KMS-11 (cell line): ENCODE measurements at regions not wholly inside any gene's neighbourhood (a gene's known extent, or its start where the extent isn't known, plus 50 kb on each side); places are given as distances from the start of the nearest gene placed in this dataset.

Experiments
- H2AFZ ChIP-seq: fragments of 200-600 bp; sonication (generic); 2 replicates; pipeline ENCODE4 v1.6.1; 2016; ENCODE audit warnings: antibody characterized with exemption, mixed run types, low read depth
- H3K27ac ChIP-seq: fragments of 200-600 bp; sonication (generic); 2 replicates; pipeline ENCODE4 v1.6.1; 2016; ENCODE audit warnings: mild to moderate bottlenecking, mixed run types
- H3K27me3 ChIP-seq: fragments of 200-600 bp; sonication (generic); 2 replicates; pipeline ENCODE4 v1.6.1; 2017; ENCODE audit warnings: mild to moderate bottlenecking, low read depth, mixed run types, moderate library complexity; ENCODE audit not compliant: insufficient read depth
- H3K36me3 ChIP-seq: fragments of 200-600 bp; sonication (generic); 2 replicates; pipeline ENCODE4 v1.6.1; 2017; ENCODE audit warnings: mild to moderate bottlenecking, mixed run types; ENCODE audit not compliant: insufficient read depth
- H3K4me1 ChIP-seq: fragments of 200-600 bp; sonication (generic); 2 replicates; pipeline ENCODE4 v1.6.1; 2016; ENCODE audit warnings: mild to moderate bottlenecking, low read depth, mixed run types; ENCODE audit not compliant: poor library complexity, severe bottlenecking
- H3K4me2 ChIP-seq: fragments of 200-600 bp; sonication (generic); 2 replicates; pipeline ENCODE4 v1.7.0; 2016; ENCODE audit warnings: mild to moderate bottlenecking, mixed run types
- H3K4me3 ChIP-seq: fragments of 200-600 bp; sonication (generic); IDR thresholded peaks from 2 replicates; pipeline ENCODE4 v1.6.1; 2017; ENCODE audit warnings: low read depth, low read length, mixed read lengths; ENCODE audit not compliant: insufficient read depth
- H3K79me2 ChIP-seq: fragments of 200-600 bp; sonication (generic); 2 replicates; pipeline ENCODE4 v1.6.1; 2016; ENCODE audit warnings: low read depth, mixed run types; ENCODE audit not compliant: insufficient read depth
- H3K9ac ChIP-seq: fragments of 200-600 bp; sonication (generic); 2 replicates; pipeline ENCODE4 v1.6.1; 2016; ENCODE audit warnings: mild to moderate bottlenecking, mixed run types
- H4K20me1 ChIP-seq: fragments of 200-600 bp; sonication (generic); 2 replicates; pipeline ENCODE4 v1.6.1; 2016; ENCODE audit warnings: mild to moderate bottlenecking, mixed run types; ENCODE audit not compliant: insufficient read depth
- TF ChIP-seq, protein P1 (sequence below): fragments of 200-600 bp; sonication (generic); conservative IDR thresholded peaks from 2 replicates; pipeline ENCODE4 v1.6.1; 2017; ENCODE audit warnings: low read depth, mild to moderate bottlenecking, antibody characterized with exemption, low read length, moderate library complexity, mixed read lengths

DNA sequence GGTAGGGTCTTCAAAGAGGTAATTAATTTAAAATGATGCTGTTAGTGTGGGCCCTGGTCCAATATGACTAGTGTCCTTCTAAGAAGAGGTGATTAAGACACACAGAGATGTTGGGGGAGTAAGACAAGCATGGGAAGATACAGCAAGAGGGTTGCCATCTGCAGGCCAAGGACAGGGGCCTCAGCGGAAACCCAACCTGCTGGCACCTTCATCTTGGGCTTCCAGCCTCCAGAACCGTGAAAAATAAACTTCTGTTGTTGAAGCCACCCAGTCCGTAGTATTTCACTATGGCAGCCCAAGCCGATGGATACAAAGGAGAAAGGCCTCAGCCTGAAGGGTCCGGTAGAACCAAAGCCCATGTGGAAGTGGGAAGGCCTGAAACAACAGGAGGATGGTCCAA is 161.7 kb upstream of the UBE2E1 start:
- H3K27ac ChIP-seq: no peak overlapping the region
- TF ChIP-seq, protein P1, sequence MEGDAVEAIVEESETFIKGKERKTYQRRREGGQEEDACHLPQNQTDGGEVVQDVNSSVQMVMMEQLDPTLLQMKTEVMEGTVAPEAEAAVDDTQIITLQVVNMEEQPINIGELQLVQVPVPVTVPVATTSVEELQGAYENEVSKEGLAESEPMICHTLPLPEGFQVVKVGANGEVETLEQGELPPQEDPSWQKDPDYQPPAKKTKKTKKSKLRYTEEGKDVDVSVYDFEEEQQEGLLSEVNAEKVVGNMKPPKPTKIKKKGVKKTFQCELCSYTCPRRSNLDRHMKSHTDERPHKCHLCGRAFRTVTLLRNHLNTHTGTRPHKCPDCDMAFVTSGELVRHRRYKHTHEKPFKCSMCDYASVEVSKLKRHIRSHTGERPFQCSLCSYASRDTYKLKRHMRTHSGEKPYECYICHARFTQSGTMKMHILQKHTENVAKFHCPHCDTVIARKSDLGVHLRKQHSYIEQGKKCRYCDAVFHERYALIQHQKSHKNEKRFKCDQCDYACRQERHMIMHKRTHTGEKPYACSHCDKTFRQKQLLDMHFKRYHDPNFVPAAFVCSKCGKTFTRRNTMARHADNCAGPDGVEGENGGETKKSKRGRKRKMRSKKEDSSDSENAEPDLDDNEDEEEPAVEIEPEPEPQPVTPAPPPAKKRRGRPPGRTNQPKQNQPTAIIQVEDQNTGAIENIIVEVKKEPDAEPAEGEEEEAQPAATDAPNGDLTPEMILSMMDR: no peak

GRCh38 chr3:23644676-23645075 is 161.1 kb upstream of the UBE2E1 start:
- H4K20me1 ChIP-seq: no peaks in the 10 kb centered on the region
- H2AFZ ChIP-seq: no peak overlapping the region
- no peak overlapping the region for H3K27ac ChIP-seq

More for the DNA sequence above, 161.7 kb upstream of the UBE2E1 start:
- Histone ChIP-seq H2AFZ (no peak overlapping the region), H3K27me3 (no peaks in the 10 kb centered on the region), H3K36me3 (no peaks in the 10 kb centered on the region), H3K79me2 (no peaks in the 10 kb centered on the region), H3K9ac (no peak overlapping the region), H3K4me2 (no peak overlapping the region), H3K4me1 (peaks cover 22% of the 10 kb centered on the region), H4K20me1 (no peaks in the 10 kb centered on the region), H3K4me3 (no peak overlapping the region)

GRCh38 chr3:23645533-23646183 is 160.1 kb upstream of the UBE2E1 start:
- no peaks in the 10 kb centered on the region for H3K36me3 ChIP-seq
- H3K27ac ChIP-seq: no peak overlapping the region
- H3K79me2 ChIP-seq: no peaks in the 10 kb centered on the region
- no peaks in the 10 kb centered on the region for H3K27me3 ChIP-seq
- no peaks in the 10 kb centered on the region for H4K20me1 ChIP-seq
- H3K9ac ChIP-seq: no peak overlapping the region
- no peak overlapping the region for H3K4me3 ChIP-seq
- TF ChIP-seq, protein P1: no peak
- H3K4me1 ChIP-seq: peaks cover 33% of the 10 kb centered on the region
- no peak overlapping the region for H2AFZ ChIP-seq
- no peak overlapping the region for H3K4me2 ChIP-seq

More at GRCh38 chr3:23644676-23645075, 161.1 kb upstream of the UBE2E1 start:
- H3K27me3 ChIP-seq: no peaks in the 10 kb centered on the region
- no peaks in the 10 kb centered on the region for H3K36me3 ChIP-seq
- H3K4me2 ChIP-seq: no peak overlapping the region
- peaks cover 27% of the 10 kb centered on the region for H3K4me1 ChIP-seq
- H3K4me3 ChIP-seq: no peak overlapping the region
- H3K9ac ChIP-seq: no peak overlapping the region
- TF ChIP-seq, protein P1: no peak
- no peaks in the 10 kb centered on the region for H3K79me2 ChIP-seq

- no peak overlapping the region for H2AFZ ChIP-seq
- no peaks in the 10 kb centered on the region for H3K79me2 ChIP-seq
- no peak overlapping the region for H3K4me2 ChIP-seq
- no peak overlapping the region for H3K27ac ChIP-seq
- TF ChIP-seq, protein P1: no peak
- H3K4me3 ChIP-seq: no peak overlapping the region
- peaks cover 37% of the 10 kb centered on the region for H3K4me1 ChIP-seq
- no peaks in the 10 kb centered on the region for H4K20me1 ChIP-seq
- H3K27me3 ChIP-seq: no peaks in the 10 kb centered on the region
- no peak overlapping the region for H3K9ac ChIP-seq
- no peaks in the 10 kb centered on the region for H3K36me3 ChIP-seq
Observed at GRCh38 chr3:23646184-23646920, 159.4 kb upstream of the UBE2E1 start.
